ENCODE measurements at regions not wholly inside any gene's neighbourhood (a gene's known extent, or its start where the extent isn't known, plus 50 kb on each side); places are given as distances from the start of the nearest gene placed in this dataset.

GRCh38 chr1:209202830-209203532 lies 380.5 kb upstream of the CAMK1G start:
- Histone ChIP-seq H4K20me1 (ENCODE audit: insufficient read depth, low read length) (no peaks in the 10 kb centered on the region), H3K4me1 (ENCODE audit: control insufficient read depth in 1 of 2, insufficient read depth in 2 of 2, low read length in 2 of 2) (peaks cover 0 to 5% of the 10 kb centered on the region in 2 donors), H3K36me3 (replicated peaks in 1 of 2; ENCODE audit: control insufficient read depth in 1 of 2, insufficient read depth in 2 of 2, low read length in 2 of 2) (no peaks in the 10 kb centered on the region), H3K9ac (ENCODE audit: insufficient read depth, low read length, poor library complexity, severe bottlenecking) (no peak overlapping the region), H3K9me3 (replicated peaks in 1 of 2; ENCODE audit: control insufficient read depth in 1 of 2, insufficient read depth in 1 of 2, low read length in 2 of 2) (peaks cover 0 to under 1% of the 10 kb centered on the region in 2 donors), H3K4me2 (replicated peaks; ENCODE audit: extremely low read depth, low read length, poor library complexity, severe bottlenecking) (no peak overlapping the region), H2AFZ (ENCODE audit: insufficient read depth, low read depth, low read length, poor library complexity, severe bottlenecking) (no peak overlapping the region), H3K27me3 (ENCODE audit: control insufficient read depth in 2 of 2, insufficient read depth in 2 of 2, low read length in 2 of 2) (peaks cover 0 to 15% of the 10 kb centered on the region in 2 donors), H3K4me3 (replicated peaks in 1 of 3; ENCODE audit: low read depth in 2 of 3, low read length in 3 of 3) (no peak overlapping the region), H3K27ac (ENCODE audit: low read depth in 1 of 2, low read length in 2 of 2) (no peak overlapping the region), H3K79me2 (ENCODE audit: insufficient read depth, low read length) (no peaks in the 10 kb centered on the region)
- no peaks in the 10 kb centered on the region for H3K36me3 Mint-ChIP-seq
- H3K27ac Mint-ChIP-seq, result no peak overlapping the region
- 0% methylated on average over 3 of the region's 4 CpGs for WGBS (ENCODE audit: insufficient coverage)
- intact Hi-C loops (cut with micrococcal nuclease), result loop anchor here (5.0 to 10.0 kb wide), 2 partner anchors 232 to 309 kb away; no protein-coding TSS in a partner anchor
- peak; percentile 1 to 27 (median 3) for DNase-seq
- H3K9me3 Mint-ChIP-seq, result peaks cover 0 to 2% (median 0%) of the 10 kb centered on the region in 7 donors
- H3K4me1 Mint-ChIP-seq, result peaks cover 8% of the 10 kb centered on the region
- no peak overlapping the region for H3K4me3 Mint-ChIP-seq
- H3K27me3 Mint-ChIP-seq (ENCODE audit: low read depth in 3 of 3), result peaks cover 8 to 26% (median 20%) of the 10 kb centered on the region in 3 donors
- peak; percentile 73 for TF ChIP-seq CTCF (IDR thresholded peaks at IDR 0.05)

DNA sequence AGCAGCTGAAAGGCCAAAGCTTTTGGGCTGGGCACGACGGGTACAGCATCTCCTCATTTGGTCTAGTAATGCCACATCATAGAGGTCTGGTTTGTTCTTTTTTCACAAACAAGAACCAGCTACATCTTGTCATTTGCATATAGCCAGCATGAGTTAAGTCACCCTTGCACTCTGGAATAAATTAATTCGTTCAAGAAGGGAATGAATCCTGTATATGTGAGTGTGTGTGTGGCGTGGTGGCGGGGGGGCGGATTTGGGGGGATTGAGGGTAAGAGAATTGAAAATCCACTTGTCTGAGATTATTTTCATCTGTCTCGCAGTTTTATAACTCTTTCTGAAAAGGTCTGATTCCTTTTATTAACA lies 380.0 kb upstream of the CAMK1G start:
- Mint-ChIP-seq H3K27ac (no peak overlapping the region), H3K4me3 (no peak overlapping the region), H3K4me1 (peaks cover 12% of the 10 kb centered on the region), H3K36me3 (no peaks in the 10 kb centered on the region), H3K27me3 (ENCODE audit: low read depth in 3 of 3) (peaks cover 13 to 31% (median 25%) of the 10 kb centered on the region in 3 donors), H3K9me3 (peaks cover 0 to 2% (median 0%) of the 10 kb centered on the region in 7 donors)
- no peak overlapping the region for H3K27ac ChIP-seq (ENCODE audit: low read depth in 1 of 2, low read length in 2 of 2)
- H3K27me3 ChIP-seq (ENCODE audit: control insufficient read depth in 2 of 2, insufficient read depth in 2 of 2, low read length in 2 of 2), result peaks cover 3 to 20% of the 10 kb centered on the region in 2 donors
- H3K36me3 ChIP-seq (replicated peaks in 1 of 2; ENCODE audit: control insufficient read depth in 1 of 2, insufficient read depth in 2 of 2, low read length in 2 of 2), result no peaks in the 10 kb centered on the region
- no peak overlapping the region for H2AFZ ChIP-seq (ENCODE audit: insufficient read depth, low read depth, low read length, poor library complexity, severe bottlenecking)
- peaks cover 0 to 6% of the 10 kb centered on the region in 2 donors for H3K9me3 ChIP-seq (replicated peaks in 1 of 2; ENCODE audit: control insufficient read depth in 1 of 2, insufficient read depth in 1 of 2, low read length in 2 of 2)
- WGBS (ENCODE audit: insufficient coverage), result 100% methylated on average over 4 of the region's 7 CpGs
- TF ChIP-seq CTCF (IDR thresholded peaks at IDR 0.05), result no peak
- DNase-seq, result no peak
- no peaks in the 10 kb centered on the region for H4K20me1 ChIP-seq (ENCODE audit: insufficient read depth, low read length)
- peaks cover 0 to 7% of the 10 kb centered on the region in 2 donors for H3K4me1 ChIP-seq (ENCODE audit: control insufficient read depth in 1 of 2, insufficient read depth in 2 of 2, low read length in 2 of 2)
- H3K4me3 ChIP-seq (replicated peaks in 1 of 3; ENCODE audit: low read depth in 2 of 3, low read length in 3 of 3), result no peak overlapping the region
- H3K9ac ChIP-seq (ENCODE audit: insufficient read depth, low read length, poor library complexity, severe bottlenecking), result no peak overlapping the region
- intact Hi-C loops (cut with micrococcal nuclease), result loop anchor here (5.0 to 10.0 kb wide), 2 partner anchors 231 to 309 kb away; no protein-coding TSS in a partner anchor
- H3K79me2 ChIP-seq (ENCODE audit: insufficient read depth, low read length), result no peaks in the 10 kb centered on the region
- no peak overlapping the region for H3K4me2 ChIP-seq (replicated peaks; ENCODE audit: extremely low read depth, low read length, poor library complexity, severe bottlenecking)
